Liver (tissue), 8 donors: ENCODE measurements at regions not wholly inside any gene's neighbourhood (a gene's known extent, or its start where the extent isn't known, plus 50 kb on each side); places are given as distances from the start of the nearest gene placed in this dataset.

Source experiments
- DNase-seq: peaks from one replicate; pipeline ENCODE4 v3.0.0-alpha.2; 2017; ENCODE audit warnings: low spot score
- H3K27ac ChIP-seq, 2 donors: one replicate each; pipeline ENCODE4 v1.7.0; 2013; ENCODE audit warnings: inconsistent platforms in 2 of 2, low read length in 2 of 2, control low read depth in 1 of 2, low read depth in 1 of 2, mild to moderate bottlenecking in 1 of 2
- H3K27me3 ChIP-seq, 4 donors: one replicate each; pipeline versions ENCODE4 v1.6.1 to v1.7.0; 2013; ENCODE audit warnings: low read length in 3 of 4, inconsistent platforms in 1 of 4, mild to moderate bottlenecking in 1 of 4, moderate library complexity in 1 of 4; ENCODE audit not compliant: control insufficient read depth in 4 of 4, insufficient read depth in 4 of 4
- H3K36me3 ChIP-seq, 4 donors: one replicate each; pipeline versions ENCODE4 v1.6.1 to v1.7.0; 2013; ENCODE audit warnings: low read length in 3 of 4, mild to moderate bottlenecking in 3 of 4, low read depth in 1 of 4, moderate library complexity in 1 of 4; ENCODE audit not compliant: control insufficient read depth in 4 of 4, insufficient read depth in 3 of 4
- H3K4me1 ChIP-seq, 4 donors: one replicate each; pipeline versions ENCODE4 v1.6.1 to v1.7.0; 2013; ENCODE audit warnings: low read length in 3 of 4, mild to moderate bottlenecking in 3 of 4, moderate library complexity in 1 of 4; ENCODE audit not compliant: control insufficient read depth in 4 of 4, insufficient read depth in 4 of 4
- H3K4me3 ChIP-seq, 3 donors: one replicate each; pipeline versions ENCODE4 v1.6.1 to v1.7.0; 2013; ENCODE audit warnings: low read length in 3 of 3, control low read depth in 1 of 3, low read depth in 1 of 3, mild to moderate bottlenecking in 1 of 3
- H3K9ac ChIP-seq, 2 donors: one replicate each; pipeline ENCODE4 v1.7.0; 2013; ENCODE audit warnings: low read length in 2 of 2, mild to moderate bottlenecking in 2 of 2, moderate library complexity in 2 of 2, control low read depth in 1 of 2, low read depth in 1 of 2
- H3K9me3 ChIP-seq, 4 donors: one replicate each; pipeline versions ENCODE4 v1.6.1 to v1.7.0; 2013; ENCODE audit warnings: low read length in 3 of 4; ENCODE audit not compliant: control insufficient read depth in 4 of 4
- EGR1 ChIP-seq, 2 donors: IDR thresholded peaks; 2 replicates each; pipeline ENCODE4 v1.6.1; 2016 to 2018; ENCODE audit warnings: antibody characterized with exemption in 2 of 2, low read depth in 2 of 2
- FOXA1 ChIP-seq: IDR thresholded peaks from 2 replicates; pipeline ENCODE4 v1.6.1; 2016; ENCODE audit warnings: antibody characterized with exemption
- FOXA2 ChIP-seq: IDR thresholded peaks from 2 replicates; pipeline ENCODE4 v1.6.1; 2016; ENCODE audit warnings: antibody characterized with exemption
- GABPA ChIP-seq, 2 donors: IDR thresholded peaks in 1 of 2; conservative IDR thresholded peaks in 1 of 2; 2 replicates each; pipeline ENCODE4 v1.6.1; 2016; ENCODE audit warnings: antibody characterized with exemption in 2 of 2, mild to moderate bottlenecking in 1 of 2, moderate library complexity in 1 of 2
- HNF4A ChIP-seq, 2 donors: conservative IDR thresholded peaks; 2 replicates each; pipeline ENCODE4 v1.6.1; 2016; ENCODE audit warnings: antibody characterized with exemption in 2 of 2, mild to moderate bottlenecking in 2 of 2
- HNF4G ChIP-seq: IDR thresholded peaks from 2 replicates; pipeline ENCODE4 v1.6.1; 2016; ENCODE audit warnings: antibody characterized with exemption
- JUND ChIP-seq, 2 donors: IDR thresholded peaks; 2 replicates each; pipeline ENCODE4 v1.6.1; 2016; ENCODE audit warnings: antibody characterized with exemption in 2 of 2
- NR2F2 ChIP-seq: IDR thresholded peaks from 2 replicates; pipeline ENCODE4 v1.6.1; 2016; ENCODE audit warnings: antibody characterized with exemption
- RAD21 ChIP-seq, 2 donors: IDR thresholded peaks; 2 replicates each; pipeline ENCODE4 v1.6.1; 2016; ENCODE audit warnings: antibody characterized with exemption in 2 of 2, mild to moderate bottlenecking in 2 of 2
- SP1 ChIP-seq: IDR thresholded peaks from 2 replicates; pipeline ENCODE4 v1.6.1; 2018; ENCODE audit warnings: antibody characterized with exemption, mild to moderate bottlenecking
- TAF1 ChIP-seq: conservative IDR thresholded peaks from 2 replicates; pipeline ENCODE4 v1.6.1; 2016; ENCODE audit warnings: antibody characterized with exemption, mild to moderate bottlenecking
- YY1 ChIP-seq: IDR thresholded peaks from 2 replicates; pipeline ENCODE4 v1.6.1; 2016; ENCODE audit warnings: antibody characterized with exemption, mild to moderate bottlenecking
- WGBS: extraction: QIAGEN DNeasy Blood & Tissue Kit; methylation state at CpG from one replicate; pipeline ENCODE4 v1.1.7; 2013; 5-methylcytosine and 5-hydroxymethylcytosine counted together
- TF ChIP-seq, protein P1 (sequence below): IDR thresholded peaks from 2 replicates; pipeline ENCODE4 v1.6.1; 2016; ENCODE audit warnings: antibody characterized with exemption, mild to moderate bottlenecking
- TF ChIP-seq, protein P2 (sequence below): fragments of 150-350 bp; IDR thresholded peaks from 2 replicates; pipeline ENCODE4 v1.5.1; 2017; ENCODE audit warnings: improper control_type of control experiment, low read depth, low read length; ENCODE audit not compliant: missing input control
- TF ChIP-seq, protein P3 (sequence below): IDR thresholded peaks from 2 replicates; pipeline ENCODE4 v1.6.1; 2016; ENCODE audit warnings: antibody characterized with exemption
- TF ChIP-seq, protein P4 (sequence below): IDR thresholded peaks from 2 replicates; pipeline ENCODE4 v1.6.1; 2016; ENCODE audit warnings: antibody characterized with exemption
- TF ChIP-seq, protein P5 (sequence below): IDR thresholded peaks from 2 replicates; pipeline ENCODE4 v1.6.1; 2016; ENCODE audit warnings: antibody characterized with exemption
- donor health status: healthy.
- donor health status: healthy.
- donor health status: healthy.
- donor health status: healthy.
- donor health status: healthy.

DNA sequence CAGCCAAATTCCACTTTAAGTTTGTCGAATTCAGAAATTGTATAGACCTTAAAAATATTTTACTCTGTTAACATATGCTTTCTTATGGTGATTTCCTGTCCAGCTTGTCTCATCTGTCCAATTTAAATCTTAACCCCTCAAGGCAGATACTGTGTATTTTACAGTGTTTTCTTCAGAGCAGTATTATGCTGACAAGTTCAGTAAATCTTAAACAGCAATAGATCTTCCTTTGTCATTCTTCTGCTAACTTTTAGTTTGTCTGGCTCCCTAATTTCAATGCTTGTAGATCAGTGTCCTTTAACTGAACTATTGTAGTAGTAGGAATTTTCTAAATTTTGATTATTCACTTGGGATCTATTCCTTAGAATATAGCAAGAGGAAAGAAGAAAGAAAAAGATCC, 52.8 kb upstream of the MEIS1 start:
- 73% methylated on average over 1 of the region's 1 CpG for WGBS

DNA sequence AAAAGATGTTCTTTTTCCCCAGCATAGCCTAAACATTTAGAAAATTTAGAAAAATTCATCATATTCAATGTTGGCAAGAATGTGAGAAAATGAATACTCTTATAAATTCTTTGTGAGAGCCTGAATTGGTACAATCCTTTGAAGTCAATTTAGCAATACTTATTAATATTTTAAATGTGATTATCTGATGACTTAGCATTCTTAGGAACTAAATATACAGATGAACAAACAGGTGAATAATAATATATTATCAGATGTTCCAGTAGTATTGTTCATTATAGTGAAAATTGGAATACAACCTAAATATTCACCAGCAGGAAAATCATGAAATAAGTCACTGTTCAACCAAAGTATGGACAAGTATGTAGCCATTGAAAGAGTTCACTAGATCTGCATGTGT, 55.5 kb upstream of the MEIS1 start:
- TF ChIP-seq RAD21 (IDR thresholded peaks at IDR 0.05) (no peak), EGR1 (IDR thresholded peaks at IDR 0.05; ENCODE audit: low read depth in 2 of 2) (no peak), HNF4A (conservative IDR thresholded peaks at IDR 0.05) (no peak), JUND (IDR thresholded peaks at IDR 0.05) (no peak), FOXA2 (no peak), HNF4G (no peak), FOXA1 (no peak), NR2F2 (no peak)
- TF ChIP-seq, protein P1, sequence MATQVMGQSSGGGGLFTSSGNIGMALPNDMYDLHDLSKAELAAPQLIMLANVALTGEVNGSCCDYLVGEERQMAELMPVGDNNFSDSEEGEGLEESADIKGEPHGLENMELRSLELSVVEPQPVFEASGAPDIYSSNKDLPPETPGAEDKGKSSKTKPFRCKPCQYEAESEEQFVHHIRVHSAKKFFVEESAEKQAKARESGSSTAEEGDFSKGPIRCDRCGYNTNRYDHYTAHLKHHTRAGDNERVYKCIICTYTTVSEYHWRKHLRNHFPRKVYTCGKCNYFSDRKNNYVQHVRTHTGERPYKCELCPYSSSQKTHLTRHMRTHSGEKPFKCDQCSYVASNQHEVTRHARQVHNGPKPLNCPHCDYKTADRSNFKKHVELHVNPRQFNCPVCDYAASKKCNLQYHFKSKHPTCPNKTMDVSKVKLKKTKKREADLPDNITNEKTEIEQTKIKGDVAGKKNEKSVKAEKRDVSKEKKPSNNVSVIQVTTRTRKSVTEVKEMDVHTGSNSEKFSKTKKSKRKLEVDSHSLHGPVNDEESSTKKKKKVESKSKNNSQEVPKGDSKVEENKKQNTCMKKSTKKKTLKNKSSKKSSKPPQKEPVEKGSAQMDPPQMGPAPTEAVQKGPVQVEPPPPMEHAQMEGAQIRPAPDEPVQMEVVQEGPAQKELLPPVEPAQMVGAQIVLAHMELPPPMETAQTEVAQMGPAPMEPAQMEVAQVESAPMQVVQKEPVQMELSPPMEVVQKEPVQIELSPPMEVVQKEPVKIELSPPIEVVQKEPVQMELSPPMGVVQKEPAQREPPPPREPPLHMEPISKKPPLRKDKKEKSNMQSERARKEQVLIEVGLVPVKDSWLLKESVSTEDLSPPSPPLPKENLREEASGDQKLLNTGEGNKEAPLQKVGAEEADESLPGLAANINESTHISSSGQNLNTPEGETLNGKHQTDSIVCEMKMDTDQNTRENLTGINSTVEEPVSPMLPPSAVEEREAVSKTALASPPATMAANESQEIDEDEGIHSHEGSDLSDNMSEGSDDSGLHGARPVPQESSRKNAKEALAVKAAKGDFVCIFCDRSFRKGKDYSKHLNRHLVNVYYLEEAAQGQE, result no peak
- peaks cover 0 to 6% (median 0%) of the 10 kb centered on the region in 4 donors for H3K27me3 ChIP-seq
- no peak overlapping the region for H3K4me3 ChIP-seq
- H3K27ac ChIP-seq, result no peak overlapping the region
- no peak for DNase-seq
- H3K4me1 ChIP-seq, result no peaks in the 10 kb centered on the region
- no peaks in the 10 kb centered on the region for H3K9me3 ChIP-seq
- H3K9ac ChIP-seq, result no peak overlapping the region
- no peaks in the 10 kb centered on the region for H3K36me3 ChIP-seq

More for the DNA sequence above, 52.8 kb upstream of the MEIS1 start:
- Histone ChIP-seq H3K27ac (no peak overlapping the region), H3K36me3 (no peaks in the 10 kb centered on the region), H3K9ac (no peak overlapping the region), H3K4me1 (no peaks in the 10 kb centered on the region), H3K9me3 (no peaks in the 10 kb centered on the region), H3K4me3 (no peak overlapping the region), H3K27me3 (peaks cover 0 to 4% (median 0%) of the 10 kb centered on the region in 4 donors)
- DNase-seq, result no peak
- TF ChIP-seq SP1 (no peak), EGR1 (IDR thresholded peaks at IDR 0.05; ENCODE audit: low read depth in 2 of 2) (no peak), RAD21 (IDR thresholded peaks at IDR 0.05) (no peak), GABPA (IDR thresholded peaks at IDR 0.05 in 1 of 2, conservative IDR thresholded peaks at IDR 0.05 in 1 of 2) (no peak)

DNA sequence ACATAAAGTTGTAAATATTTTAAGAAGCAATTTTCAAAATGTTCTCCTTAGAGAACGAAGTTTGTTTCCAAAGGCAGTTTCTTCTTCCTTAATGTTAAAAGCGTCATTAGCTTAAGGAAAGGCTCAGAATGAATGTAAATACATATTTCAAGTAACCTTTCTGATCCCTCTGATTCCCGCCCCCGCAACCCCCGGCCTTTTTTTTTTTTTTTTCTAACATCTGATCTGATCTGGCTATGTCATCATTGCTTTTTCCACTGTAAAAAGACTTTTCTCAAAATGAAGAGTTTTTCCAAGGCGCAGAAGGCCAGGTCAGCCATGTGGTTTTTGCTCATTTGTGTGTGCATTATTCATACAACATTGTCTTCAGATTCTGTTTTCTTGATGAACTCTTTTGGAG, 57.1 kb upstream of the MEIS1 start:
- Histone ChIP-seq H3K9me3 (no peaks in the 10 kb centered on the region), H3K27me3 (peaks cover 0 to 6% (median 0%) of the 10 kb centered on the region in 4 donors)

More for the DNA sequence above, 57.1 kb upstream of the MEIS1 start:
- no peak overlapping the region for H3K4me3 ChIP-seq
- no peaks in the 10 kb centered on the region for H3K36me3 ChIP-seq
- no peak overlapping the region for H3K27ac ChIP-seq
- 84% methylated on average over 6 of the region's 6 CpGs for WGBS
- no peak for TF ChIP-seq FOXA2
- TF ChIP-seq, protein P1, result no peak
- TF ChIP-seq, protein P2, sequence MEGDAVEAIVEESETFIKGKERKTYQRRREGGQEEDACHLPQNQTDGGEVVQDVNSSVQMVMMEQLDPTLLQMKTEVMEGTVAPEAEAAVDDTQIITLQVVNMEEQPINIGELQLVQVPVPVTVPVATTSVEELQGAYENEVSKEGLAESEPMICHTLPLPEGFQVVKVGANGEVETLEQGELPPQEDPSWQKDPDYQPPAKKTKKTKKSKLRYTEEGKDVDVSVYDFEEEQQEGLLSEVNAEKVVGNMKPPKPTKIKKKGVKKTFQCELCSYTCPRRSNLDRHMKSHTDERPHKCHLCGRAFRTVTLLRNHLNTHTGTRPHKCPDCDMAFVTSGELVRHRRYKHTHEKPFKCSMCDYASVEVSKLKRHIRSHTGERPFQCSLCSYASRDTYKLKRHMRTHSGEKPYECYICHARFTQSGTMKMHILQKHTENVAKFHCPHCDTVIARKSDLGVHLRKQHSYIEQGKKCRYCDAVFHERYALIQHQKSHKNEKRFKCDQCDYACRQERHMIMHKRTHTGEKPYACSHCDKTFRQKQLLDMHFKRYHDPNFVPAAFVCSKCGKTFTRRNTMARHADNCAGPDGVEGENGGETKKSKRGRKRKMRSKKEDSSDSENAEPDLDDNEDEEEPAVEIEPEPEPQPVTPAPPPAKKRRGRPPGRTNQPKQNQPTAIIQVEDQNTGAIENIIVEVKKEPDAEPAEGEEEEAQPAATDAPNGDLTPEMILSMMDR, result no peak
- no peak for TF ChIP-seq NR2F2
- TF ChIP-seq TAF1, result no peak
- TF ChIP-seq, protein P3, sequence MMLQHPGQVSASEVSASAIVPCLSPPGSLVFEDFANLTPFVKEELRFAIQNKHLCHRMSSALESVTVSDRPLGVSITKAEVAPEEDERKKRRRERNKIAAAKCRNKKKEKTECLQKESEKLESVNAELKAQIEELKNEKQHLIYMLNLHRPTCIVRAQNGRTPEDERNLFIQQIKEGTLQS, result no peak
- no peak for TF ChIP-seq FOXA1
- no peak for TF ChIP-seq YY1
- TF ChIP-seq, protein P4, sequence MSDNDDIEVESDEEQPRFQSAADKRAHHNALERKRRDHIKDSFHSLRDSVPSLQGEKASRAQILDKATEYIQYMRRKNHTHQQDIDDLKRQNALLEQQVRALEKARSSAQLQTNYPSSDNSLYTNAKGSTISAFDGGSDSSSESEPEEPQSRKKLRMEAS, result no peak
- no peak for TF ChIP-seq HNF4G
- no peak for TF ChIP-seq JUND (IDR thresholded peaks at IDR 0.05)
- no peak for TF ChIP-seq RAD21 (IDR thresholded peaks at IDR 0.05)
- TF ChIP-seq SP1, result no peak
- TF ChIP-seq, protein P5, sequence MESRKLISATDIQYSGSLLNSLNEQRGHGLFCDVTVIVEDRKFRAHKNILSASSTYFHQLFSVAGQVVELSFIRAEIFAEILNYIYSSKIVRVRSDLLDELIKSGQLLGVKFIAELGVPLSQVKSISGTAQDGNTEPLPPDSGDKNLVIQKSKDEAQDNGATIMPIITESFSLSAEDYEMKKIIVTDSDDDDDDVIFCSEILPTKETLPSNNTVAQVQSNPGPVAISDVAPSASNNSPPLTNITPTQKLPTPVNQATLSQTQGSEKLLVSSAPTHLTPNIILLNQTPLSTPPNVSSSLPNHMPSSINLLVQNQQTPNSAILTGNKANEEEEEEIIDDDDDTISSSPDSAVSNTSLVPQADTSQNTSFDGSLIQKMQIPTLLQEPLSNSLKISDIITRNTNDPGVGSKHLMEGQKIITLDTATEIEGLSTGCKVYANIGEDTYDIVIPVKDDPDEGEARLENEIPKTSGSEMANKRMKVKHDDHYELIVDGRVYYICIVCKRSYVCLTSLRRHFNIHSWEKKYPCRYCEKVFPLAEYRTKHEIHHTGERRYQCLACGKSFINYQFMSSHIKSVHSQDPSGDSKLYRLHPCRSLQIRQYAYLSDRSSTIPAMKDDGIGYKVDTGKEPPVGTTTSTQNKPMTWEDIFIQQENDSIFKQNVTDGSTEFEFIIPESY, result no peak
- TF ChIP-seq GABPA (IDR thresholded peaks at IDR 0.05 in 1 of 2, conservative IDR thresholded peaks at IDR 0.05 in 1 of 2), result no peak
- DNase-seq, result no peak
- no peaks in the 10 kb centered on the region for H3K4me1 ChIP-seq
- no peak overlapping the region for H3K9ac ChIP-seq
